ENCODE measurements at regions not wholly inside any gene's neighbourhood (a gene's known extent, or its start where the extent isn't known, plus 50 kb on each side); places are given as distances from the start of the nearest gene placed in this dataset.

GRCh38 chr20:7199861-7200260 is 432.4 kb downstream of the BMP2 start:
- TF ChIP-seq CTCF (IDR thresholded peaks at IDR 0.05; ENCODE audit: low read length) (no peak), EZH2phosphoT487 (IDR thresholded peaks at IDR 0.05; ENCODE audit: low read length) (no peak), EZH2 (optimal IDR thresholded peaks at IDR 0.05; ENCODE audit: low read depth, low read length) (no peak)
